NB4 (cell line): ENCODE measurements at regions not wholly inside any gene's neighbourhood (a gene's known extent, or its start where the extent isn't known, plus 50 kb on each side); places are given as distances from the start of the nearest gene placed in this dataset.
A peak's percentile ranks its signal among the peaks of the same experiment; 100 is the strongest.

Experiments
- DNase-seq: peaks from one replicate; pipeline ENCODE4 v3.0.0; 2010; ENCODE audit warnings: low read depth
- H3K4me3 ChIP-seq: one replicate; pipeline ENCODE4 v1.5.1; 2011; ENCODE audit warnings: mild to moderate bottlenecking, low read depth, low read length, moderate library complexity
- MYC ChIP-seq: IDR thresholded peaks from 2 replicates; pipeline ENCODE4 v1.6.1; 2011; ENCODE audit warnings: low read depth, low read length
- POLR2A ChIP-seq: IDR thresholded peaks from 2 replicates; pipeline ENCODE4 v1.6.1; 2011; ENCODE audit warnings: mild to moderate bottlenecking; ENCODE audit not compliant: insufficient read length; ENCODE audit errors: extremely low read depth
- TF ChIP-seq, protein P1 (sequence below): IDR thresholded peaks from one replicate; pipeline ENCODE4 v1.5.1; 2012; ENCODE audit warnings: low read depth, low read length
- TF ChIP-seq, protein P2 (sequence below): IDR thresholded peaks from 2 replicates; pipeline ENCODE4 v1.6.1; 2011; ENCODE audit warnings: low read depth, low read length

DNA sequence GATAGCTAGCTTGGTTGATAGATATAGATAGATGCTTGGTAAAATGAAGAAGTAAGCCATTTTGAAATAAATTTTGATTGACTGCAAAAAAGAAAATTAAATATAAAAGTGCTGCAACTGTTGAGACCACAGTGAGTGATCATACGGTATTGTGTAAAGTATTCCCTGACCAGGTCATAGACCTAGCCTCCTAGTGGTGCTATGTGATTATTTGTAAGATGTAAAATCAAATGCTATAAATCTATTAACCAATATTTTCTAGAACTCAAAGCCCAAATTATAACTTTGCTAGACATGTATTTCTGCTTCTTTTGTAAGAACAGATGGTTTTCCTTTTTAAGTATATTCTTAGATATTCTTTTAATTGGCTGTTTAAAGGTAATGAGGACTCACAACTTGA is 480.2 kb upstream of the PTPRD start:
- TF ChIP-seq MYC (no peak), POLR2A (no peak)
- TF ChIP-seq, protein P1, sequence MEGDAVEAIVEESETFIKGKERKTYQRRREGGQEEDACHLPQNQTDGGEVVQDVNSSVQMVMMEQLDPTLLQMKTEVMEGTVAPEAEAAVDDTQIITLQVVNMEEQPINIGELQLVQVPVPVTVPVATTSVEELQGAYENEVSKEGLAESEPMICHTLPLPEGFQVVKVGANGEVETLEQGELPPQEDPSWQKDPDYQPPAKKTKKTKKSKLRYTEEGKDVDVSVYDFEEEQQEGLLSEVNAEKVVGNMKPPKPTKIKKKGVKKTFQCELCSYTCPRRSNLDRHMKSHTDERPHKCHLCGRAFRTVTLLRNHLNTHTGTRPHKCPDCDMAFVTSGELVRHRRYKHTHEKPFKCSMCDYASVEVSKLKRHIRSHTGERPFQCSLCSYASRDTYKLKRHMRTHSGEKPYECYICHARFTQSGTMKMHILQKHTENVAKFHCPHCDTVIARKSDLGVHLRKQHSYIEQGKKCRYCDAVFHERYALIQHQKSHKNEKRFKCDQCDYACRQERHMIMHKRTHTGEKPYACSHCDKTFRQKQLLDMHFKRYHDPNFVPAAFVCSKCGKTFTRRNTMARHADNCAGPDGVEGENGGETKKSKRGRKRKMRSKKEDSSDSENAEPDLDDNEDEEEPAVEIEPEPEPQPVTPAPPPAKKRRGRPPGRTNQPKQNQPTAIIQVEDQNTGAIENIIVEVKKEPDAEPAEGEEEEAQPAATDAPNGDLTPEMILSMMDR = no peak
- TF ChIP-seq, protein P2, sequence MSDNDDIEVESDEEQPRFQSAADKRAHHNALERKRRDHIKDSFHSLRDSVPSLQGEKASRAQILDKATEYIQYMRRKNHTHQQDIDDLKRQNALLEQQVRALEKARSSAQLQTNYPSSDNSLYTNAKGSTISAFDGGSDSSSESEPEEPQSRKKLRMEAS = no peak
- no peak for DNase-seq

DNA sequence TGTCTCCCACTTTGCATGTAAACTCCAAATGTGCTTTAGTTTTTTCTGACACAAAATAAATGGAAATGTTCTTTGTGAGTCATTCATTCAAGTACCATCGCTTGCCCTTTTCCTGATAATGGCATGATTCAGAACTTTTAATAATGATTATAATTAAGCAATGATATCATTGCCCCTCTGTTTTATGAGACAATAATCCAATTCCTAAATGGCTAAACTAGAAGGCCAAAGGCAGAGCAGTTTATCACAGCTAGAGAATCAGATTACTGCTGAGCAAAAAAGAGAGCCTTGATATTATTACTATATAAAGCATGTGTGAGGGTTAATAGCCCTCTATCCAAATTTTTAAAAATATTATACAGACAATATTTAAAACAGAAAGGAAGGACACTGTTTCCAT is 484.2 kb upstream of the PTPRD start:
- no peak for DNase-seq

More for the DNA sequence above, 480.2 kb upstream of the PTPRD start:
- no peak overlapping the region for H3K4me3 ChIP-seq

DNA sequence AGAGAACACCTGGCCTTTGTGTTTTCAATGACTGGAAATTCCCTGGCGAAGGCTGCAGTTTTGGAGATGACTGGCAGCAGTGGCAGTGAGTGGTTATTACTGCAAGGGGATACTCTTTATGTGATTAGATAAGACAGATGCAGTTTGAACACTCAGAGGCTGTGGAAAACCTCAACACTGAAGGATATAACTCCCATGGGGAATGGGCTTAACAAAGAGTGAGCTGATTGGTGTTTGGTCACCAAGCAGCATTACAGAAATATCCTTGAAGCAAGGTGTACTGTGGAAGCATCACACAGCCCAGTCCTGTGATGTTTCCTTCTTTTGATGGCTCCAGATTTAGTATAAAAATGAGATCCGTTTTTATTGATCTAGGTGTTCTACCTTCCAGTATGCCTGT is 490.7 kb upstream of the PTPRD start:
- DNase-seq = peak; percentile 10
- TF ChIP-seq, protein P2 = no peak
- TF ChIP-seq MYC (no peak), POLR2A (no peak)
- no peak overlapping the region for H3K4me3 ChIP-seq

More for the DNA sequence above, 484.2 kb upstream of the PTPRD start:
- H3K4me3 ChIP-seq = no peak overlapping the region
- no peak for TF ChIP-seq MYC
- TF ChIP-seq, protein P1 = no peak

DNA sequence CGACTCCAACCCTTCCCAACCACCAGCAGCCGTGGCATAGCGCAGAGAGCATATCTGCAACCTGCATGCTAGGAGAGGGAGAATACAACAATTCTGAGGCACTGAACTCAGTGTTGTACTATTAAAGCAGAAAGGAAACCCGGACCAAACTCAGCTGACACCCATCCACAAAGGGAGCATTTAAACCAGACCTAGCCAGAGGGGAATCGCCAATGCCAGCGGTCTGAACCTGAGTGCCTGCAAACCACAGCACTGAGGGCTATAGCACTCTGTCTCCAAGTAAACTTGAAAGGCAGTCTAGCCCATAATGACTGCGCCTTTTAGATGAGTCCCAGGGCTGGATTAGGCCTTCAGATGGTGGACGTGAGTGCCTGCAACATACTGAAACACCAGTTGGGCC is 494.4 kb upstream of the PTPRD start:
- no peak for DNase-seq
- TF ChIP-seq, protein P1 = no peak
- TF ChIP-seq POLR2A (no peak), MYC (no peak)
- TF ChIP-seq, protein P2 = no peak
- no peak overlapping the region for H3K4me3 ChIP-seq

DNA sequence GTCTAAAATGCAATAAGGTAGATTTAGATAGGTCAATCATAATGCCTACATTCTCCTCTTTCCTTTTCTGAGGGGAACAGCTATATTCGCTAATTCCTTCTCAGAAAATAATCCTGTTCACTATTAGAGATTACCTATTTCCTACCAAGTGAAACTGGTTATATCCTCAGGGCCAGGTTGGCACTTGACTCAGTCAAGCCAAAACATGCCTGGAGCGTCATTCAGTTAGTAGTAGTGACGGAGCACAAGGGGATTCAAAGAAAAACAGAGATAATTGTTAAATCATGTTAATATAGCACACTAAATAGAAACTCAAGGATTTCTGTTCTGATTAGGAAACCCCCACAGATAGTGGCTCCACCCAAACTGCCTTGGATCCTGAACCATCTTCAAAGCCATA is 515.4 kb upstream of the PTPRD start:
- TF ChIP-seq, protein P2 = no peak
- TF ChIP-seq, protein P1 = no peak
- TF ChIP-seq POLR2A (no peak), MYC (no peak)
- no peak overlapping the region for H3K4me3 ChIP-seq
- no peak for DNase-seq

DNA sequence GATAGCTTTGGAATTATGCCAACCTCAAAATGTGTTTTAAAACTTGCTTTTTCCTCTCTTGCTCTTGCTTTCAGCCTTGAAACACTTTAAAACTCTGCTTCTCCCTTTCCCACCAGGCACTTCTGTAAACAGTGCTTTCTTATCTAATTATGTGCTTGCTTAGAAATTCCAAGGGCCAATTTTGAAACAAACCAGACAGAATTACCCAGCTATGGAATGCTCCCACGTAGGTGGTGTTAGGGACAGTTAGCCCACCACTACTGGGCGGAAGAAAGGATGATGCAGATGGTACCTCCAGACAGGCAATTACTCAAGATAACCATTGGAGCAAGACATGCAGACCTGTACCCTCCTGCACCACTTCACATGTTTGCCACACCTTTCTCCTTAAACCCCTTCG is 523.0 kb upstream of the PTPRD start:
- no peak for DNase-seq
- TF ChIP-seq MYC = no peak
- TF ChIP-seq, protein P2 = no peak
- H3K4me3 ChIP-seq = no peak overlapping the region

DNA sequence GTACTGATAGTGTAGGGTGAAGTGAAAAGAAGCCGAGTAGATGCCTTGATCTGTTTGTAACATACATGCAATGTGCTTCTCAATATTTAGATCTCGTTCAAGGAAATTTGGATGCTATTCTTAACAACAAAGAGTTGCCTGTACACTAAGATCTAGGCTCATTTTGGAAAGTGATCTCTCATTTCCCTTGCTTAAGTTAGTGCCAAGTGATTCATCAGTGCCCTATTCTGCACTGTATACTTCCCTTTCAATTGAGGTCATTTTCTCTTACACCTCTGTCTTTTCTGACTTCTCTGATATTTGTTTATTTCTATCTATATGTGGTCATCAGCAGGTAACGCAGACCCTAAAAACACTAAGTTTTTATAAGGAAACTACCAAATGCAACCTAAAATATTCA is 528.6 kb upstream of the PTPRD start:
- H3K4me3 ChIP-seq = no peak overlapping the region
- no peak for DNase-seq
- TF ChIP-seq, protein P2 = no peak
- TF ChIP-seq, protein P1 = no peak
- TF ChIP-seq POLR2A = no peak
- no peak for TF ChIP-seq MYC
